OCI-LY7 (cell line): ENCODE measurements at regions not wholly inside any gene's neighbourhood (a gene's known extent, or its start where the extent isn't known, plus 50 kb on each side); places are given as distances from the start of the nearest gene placed in this dataset.

Experiments used
- BruUV-seq: library from RNA; stranded (reverse); fragments of 400-500 nt; replicated peaks from 2 replicates; lab custom pipeline; 2021; lab: Mats Ljungman, UMichigan
- CTCF ChIA-PET: fragments of 300-600 bp; sonication (Branson Sonifier 250); formaldehyde crosslinking; loops from one replicate; lab custom pipeline; 2022; ENCODE audit warnings: antibody characterized with exemption; ENCODE audit not compliant: unreplicated experiment; lab: Charles Lee
- POLR2A ChIA-PET: fragments of 300-600 bp; sonication (Branson Sonifier 250); formaldehyde crosslinking; loops from one replicate; lab custom pipeline; 2022; ENCODE audit warnings: antibody characterized with exemption; lab: Charles Lee
- DNase-seq: peaks from one replicate; pipeline ENCODE4 v3.0.0-alpha.2; 2015; ENCODE audit warnings: low spot score
- H2AFZ ChIP-seq: fragments of 200-600 bp; sonication (generic), shearing (Covaris generic); 2 replicates; pipeline ENCODE4 v1.6.1; 2014; ENCODE audit warnings: mild to moderate bottlenecking, antibody characterized with exemption, low read length, moderate library complexity
- H3K27ac ChIP-seq: fragments of 200-600 bp; sonication (generic); 2 replicates; pipeline ENCODE4 v1.5.1; 2014; ENCODE audit warnings: mixed run types, low read depth, mild to moderate bottlenecking, moderate library complexity, low read length, inconsistent platforms; ENCODE audit not compliant: poor library complexity, severe bottlenecking
- H3K36me3 ChIP-seq: fragments of 200-600 bp; sonication (generic); 2 replicates; pipeline ENCODE4 v1.6.1; 2014; ENCODE audit warnings: mild to moderate bottlenecking, antibody characterized with exemption, low read length, moderate library complexity, mixed read lengths; ENCODE audit not compliant: insufficient read depth
- H3K4me1 ChIP-seq: fragments of 200-600 bp; sonication (generic); 2 replicates; pipeline ENCODE4 v1.5.1; 2014; ENCODE audit warnings: mild to moderate bottlenecking, low read length; ENCODE audit not compliant: insufficient read depth, poor library complexity, severe bottlenecking
- H3K4me2 ChIP-seq: fragments of 200-600 bp; sonication (generic); 2 replicates; pipeline ENCODE4 v1.6.1; 2014; ENCODE audit warnings: mild to moderate bottlenecking, low read length
- H3K4me3 ChIP-seq: fragments of 200-600 bp; sonication (generic); 2 replicates; pipeline ENCODE4 v1.5.1; 2014; ENCODE audit warnings: mild to moderate bottlenecking, low read depth, low read length; ENCODE audit not compliant: poor library complexity, severe bottlenecking
- H3K79me2 ChIP-seq: fragments of 200-600 bp; sonication (generic); 2 replicates; pipeline ENCODE4 v1.6.1; 2016; ENCODE audit warnings: low read depth, mild to moderate bottlenecking, low read length, moderate library complexity, mixed read lengths; ENCODE audit not compliant: insufficient read depth
- H3K9me2 ChIP-seq: fragments of 200-600 bp; sonication (generic); 2 replicates; pipeline ENCODE4 v1.6.1; 2016; ENCODE audit warnings: mild to moderate bottlenecking, low read length, mixed read lengths; ENCODE audit not compliant: insufficient read depth
- H3K9me3 ChIP-seq: fragments of 200-600 bp; sonication (generic); 2 replicates; pipeline ENCODE4 v1.6.1; 2014; ENCODE audit warnings: mild to moderate bottlenecking, mixed run types, low read length, mixed read lengths
- H4K20me1 ChIP-seq: fragments of 200-600 bp; sonication (generic); 2 replicates; pipeline ENCODE4 v1.6.1; 2014; ENCODE audit warnings: mild to moderate bottlenecking, antibody characterized with exemption, low read length, moderate library complexity, mixed read lengths; ENCODE audit not compliant: insufficient read depth
- CTCF ChIP-seq: fragments of 200-600 bp; sonication (generic); conservative IDR thresholded peaks from 2 replicates; pipeline ENCODE4 v1.5.1; 2014; ENCODE audit warnings: mild to moderate bottlenecking, antibody characterized with exemption, low read length, moderate library complexity, mixed read lengths
- EZH2phosphoT487 ChIP-seq: fragments of 200-600 bp; sonication (generic); IDR thresholded peaks from 2 replicates; pipeline ENCODE4 v1.6.1; 2018; ENCODE audit warnings: low read depth, borderline replicate concordance, mild to moderate bottlenecking, mixed run types, antibody characterized with exemption, low read length, moderate library complexity, mixed read lengths
- intact Hi-C: fragments of 100-400 bp; cut with micrococcal nuclease; formaldehyde crosslinking; loops from one replicate; pipeline ENCODE4 v1.10.0; 2022; ENCODE audit not compliant: unreplicated experiment

- no TSS peak for BruUV-seq
- H3K9me3 ChIP-seq: no peaks in the 10 kb centered on the region
- intact Hi-C loops: no loop called here
- DNase-seq: no peak
- no peaks in the 10 kb centered on the region for H3K36me3 ChIP-seq
- no peaks in the 10 kb centered on the region for H4K20me1 ChIP-seq
- no peaks in the 10 kb centered on the region for H3K9me2 ChIP-seq
- no peak overlapping the region for H3K27ac ChIP-seq
- H3K4me1 ChIP-seq: no peaks in the 10 kb centered on the region
- no peak overlapping the region for H2AFZ ChIP-seq
- H3K4me2 ChIP-seq: no peak overlapping the region
- CTCF ChIA-PET: no interaction called here
- TF ChIP-seq EZH2phosphoT487 (no peak), CTCF (no peak)
- POLR2A ChIA-PET: no interaction called here
- H3K4me3 ChIP-seq: no peak overlapping the region
- H3K79me2 ChIP-seq: no peaks in the 10 kb centered on the region
Measured at GRCh38 chr11:24145411-24145810, 351.4 kb upstream of the LUZP2 start.

- no peaks in the 10 kb centered on the region for H3K9me2 ChIP-seq
- no peak overlapping the region for H3K4me3 ChIP-seq
- no peaks in the 10 kb centered on the region for H3K79me2 ChIP-seq
- no peaks in the 10 kb centered on the region for H3K4me1 ChIP-seq
- no peak overlapping the region for H3K27ac ChIP-seq
- TF ChIP-seq CTCF (no peak), EZH2phosphoT487 (no peak)
- POLR2A ChIA-PET: interaction anchor here (0.5 kb wide), 1 partner anchor 273 kb away, joined by 3 read pairs; no protein-coding TSS in a partner anchor
- H4K20me1 ChIP-seq: no peaks in the 10 kb centered on the region
- intact Hi-C loops: no loop called here
- DNase-seq: no peak
- BruUV-seq: no TSS peak
- H3K36me3 ChIP-seq: no peaks in the 10 kb centered on the region
- CTCF ChIA-PET: no interaction called here
- no peaks in the 10 kb centered on the region for H3K9me3 ChIP-seq
- no peak overlapping the region for H2AFZ ChIP-seq
- H3K4me2 ChIP-seq: no peak overlapping the region
Measured at GRCh38 chr11:24153337-24153736, 343.5 kb upstream of the LUZP2 start.

GRCh38 chr11:24155792-24156191 is 341.1 kb upstream of the LUZP2 start:
- no peak overlapping the region for H3K4me2 ChIP-seq
- no peak overlapping the region for H3K27ac ChIP-seq
- POLR2A ChIA-PET: no interaction called here
- H4K20me1 ChIP-seq: no peaks in the 10 kb centered on the region
- H3K36me3 ChIP-seq: no peaks in the 10 kb centered on the region
- TF ChIP-seq CTCF: no peak
- no peaks in the 10 kb centered on the region for H3K9me3 ChIP-seq
- CTCF ChIA-PET: no interaction called here
- no peak overlapping the region for H3K4me3 ChIP-seq
- no TSS peak for BruUV-seq
- intact Hi-C loops: no loop called here
- H3K79me2 ChIP-seq: no peaks in the 10 kb centered on the region
- no peaks in the 10 kb centered on the region; the same call in 1 of the 2 replicates for H3K9me2 ChIP-seq
- no peaks in the 10 kb centered on the region for H3K4me1 ChIP-seq
- no peak for DNase-seq
- no peak overlapping the region for H2AFZ ChIP-seq
